Endothelial cell of umbilical vein (primary cell): ENCODE measurements at regions not wholly inside any gene's neighbourhood (a gene's known extent, or its start where the extent isn't known, plus 50 kb on each side); places are given as distances from the start of the nearest gene placed in this dataset.

Experiments
- BruUV-seq: library from RNA; stranded (reverse); fragments of 400-500 nt; replicated peaks from 2 replicates; lab custom pipeline; 2021; lab: Mats Ljungman, UMichigan
- CTCF ChIA-PET: fragments of 300-600, 350-600 bp; sonication (Branson Sonifier 250); formaldehyde crosslinking; loops from one replicate; lab custom pipeline; 2021; ENCODE audit warnings: antibody characterized with exemption, inconsistent platforms; lab: Charles Lee
- POLR2A ChIA-PET: fragments of 300-600, 350-600 bp; sonication (Branson Sonifier 250); formaldehyde crosslinking; loops from one replicate; lab custom pipeline; 2021; ENCODE audit warnings: antibody characterized with exemption, inconsistent platforms; lab: Charles Lee
- DNase-seq: peaks from one replicate; pipeline ENCODE4 v3.0.0-alpha.2; 2011; ENCODE audit warnings: low read depth, low spot score
- FAIRE-seq: peaks from 2 replicates; lab custom pipeline; 2011; peaks lifted over from hg19 to GRCh38; lab: Jason Lieb, UNC
- H2AFZ ChIP-seq: 2 replicates; pipeline ENCODE4 v1.6.0; 2012; ENCODE audit warnings: low read depth, low read length, control low read depth, inconsistent platforms
- H3K27ac ChIP-seq: 2 replicates; pipeline ENCODE4 v1.5.1; 2011; ENCODE audit warnings: low read depth, mild to moderate bottlenecking, control low read depth, low read length, moderate library complexity; ENCODE audit not compliant: insufficient read depth
- H3K27me3 ChIP-seq, 2 experiments: 2 replicates each; pipeline versions ENCODE4 v1.6.0 to v1.6.1; 2011; ENCODE audit warnings: low read length in 2 of 2, mixed read lengths in 1 of 2; ENCODE audit not compliant: control insufficient read depth in 2 of 2, insufficient read depth in 2 of 2
- H3K36me3 ChIP-seq, 2 experiments: 2 replicates in 1 of 2; 3 replicates in 1 of 2; pipeline ENCODE4 v1.5.1; 2011; ENCODE audit warnings: low read length in 2 of 2, mild to moderate bottlenecking in 1 of 2, moderate library complexity in 1 of 2; ENCODE audit not compliant: control insufficient read depth in 2 of 2, insufficient read depth in 2 of 2; ENCODE audit errors: extremely low read depth in 1 of 2
- H3K4me1 ChIP-seq: 3 replicates; pipeline ENCODE4 v1.5.1; 2011; ENCODE audit warnings: mild to moderate bottlenecking, low read length; ENCODE audit not compliant: control insufficient read depth, insufficient read depth; ENCODE audit errors: extremely low read depth
- H3K4me2 ChIP-seq: 2 replicates; pipeline ENCODE4 v1.6.1; 2011; ENCODE audit warnings: low read length, control low read depth, mixed read lengths; ENCODE audit not compliant: insufficient read depth
- H3K4me3 ChIP-seq, 3 experiments: fragments of 200-600 bp in 1 of 3; sonication (generic), shearing (Covaris generic) in 1 of 3; replicated peaks in 1 of 3; 2 replicates each; pipeline ENCODE4 v1.5.1; 2011 to 2016; ENCODE audit warnings: control low read depth in 3 of 3, low read length in 3 of 3, mild to moderate bottlenecking in 2 of 3, inconsistent platforms in 1 of 3, low read depth in 1 of 3, moderate library complexity in 1 of 3; ENCODE audit not compliant: insufficient read depth in 1 of 3
- H3K79me2 ChIP-seq: 2 replicates; pipeline ENCODE4 v1.6.0; 2012; ENCODE audit warnings: low read length, inconsistent platforms; ENCODE audit not compliant: control insufficient read depth, insufficient read depth
- H3K9ac ChIP-seq: replicated peaks from 2 replicates; pipeline ENCODE3; 2011; ENCODE audit warnings: low read length, control low read depth; ENCODE audit not compliant: insufficient read depth; ENCODE audit errors: extremely low read depth
- H3K9me1 ChIP-seq: replicated peaks from 3 replicates; pipeline ENCODE4 v1.6.0; 2011; ENCODE audit warnings: mild to moderate bottlenecking, low read length; ENCODE audit not compliant: control insufficient read depth, insufficient read depth; ENCODE audit errors: extremely low read depth
- H3K9me3 ChIP-seq: replicated peaks from 2 replicates; pipeline ENCODE4 v1.5.1; 2012; ENCODE audit warnings: low read length, inconsistent platforms; ENCODE audit not compliant: control insufficient read depth, insufficient read depth
- H4K20me1 ChIP-seq: replicated peaks from 2 replicates; pipeline ENCODE3; 2011; ENCODE audit warnings: mild to moderate bottlenecking, low read length; ENCODE audit not compliant: control insufficient read depth, insufficient read depth; ENCODE audit errors: extremely low read depth
- EZH2 ChIP-seq: IDR thresholded peaks from 2 replicates; pipeline ENCODE4 v1.6.1; 2012; ENCODE audit warnings: borderline replicate concordance, low read depth, mild to moderate bottlenecking, moderate library complexity, low read length, inconsistent platforms; ENCODE audit not compliant: severe bottlenecking
- JUN ChIP-seq: IDR thresholded peaks from 2 replicates; pipeline ENCODE4 v1.6.1; 2011; ENCODE audit warnings: borderline replicate concordance, low read depth; ENCODE audit not compliant: insufficient read length, insufficient read depth
- MAX ChIP-seq: IDR thresholded peaks from 2 replicates; pipeline ENCODE4 v1.6.1; 2011; ENCODE audit not compliant: insufficient read depth, insufficient read length
- MYC ChIP-seq: IDR thresholded peaks from one replicate; pipeline ENCODE4 v1.6.1; 2011; ENCODE audit warnings: mild to moderate bottlenecking, low read depth, low read length
- POLR2A ChIP-seq: IDR thresholded peaks from 2 replicates; pipeline ENCODE4 v1.6.1; 2012; ENCODE audit warnings: low read depth, mild to moderate bottlenecking, control low read depth, low read length
- dilution Hi-C: fragments of 300-500 bp; cut with MboI; formaldehyde crosslinking; loops from one replicate; pipeline ENCODE4 v1.15.0; 2019; ENCODE audit warnings: low sequenced_read_pairs; ENCODE audit not compliant: extremely low pct_ligation_motif_present
- intact Hi-C: fragments of 100-400 bp; cut with micrococcal nuclease; formaldehyde crosslinking; loops from one replicate; pipeline ENCODE4 v1.10.0; 2022
- TF ChIP-seq, protein P1 (sequence below), 2 donors: IDR thresholded peaks; 1 replicate in 1 of 2; 2 replicates in 1 of 2; pipeline ENCODE4 v1.5.1; 2011; ENCODE audit warnings: low read length in 2 of 2, mild to moderate bottlenecking in 2 of 2, moderate library complexity in 2 of 2, control low read depth in 1 of 2, inconsistent platforms in 1 of 2, low read depth in 1 of 2; ENCODE audit not compliant: insufficient read depth in 1 of 2; ENCODE audit errors: extremely low read depth in 1 of 2

- no peak for TF ChIP-seq MYC
- no peak for TF ChIP-seq MAX
- no peak for TF ChIP-seq POLR2A
- no peak for TF ChIP-seq JUN
- TF ChIP-seq, protein P1, sequence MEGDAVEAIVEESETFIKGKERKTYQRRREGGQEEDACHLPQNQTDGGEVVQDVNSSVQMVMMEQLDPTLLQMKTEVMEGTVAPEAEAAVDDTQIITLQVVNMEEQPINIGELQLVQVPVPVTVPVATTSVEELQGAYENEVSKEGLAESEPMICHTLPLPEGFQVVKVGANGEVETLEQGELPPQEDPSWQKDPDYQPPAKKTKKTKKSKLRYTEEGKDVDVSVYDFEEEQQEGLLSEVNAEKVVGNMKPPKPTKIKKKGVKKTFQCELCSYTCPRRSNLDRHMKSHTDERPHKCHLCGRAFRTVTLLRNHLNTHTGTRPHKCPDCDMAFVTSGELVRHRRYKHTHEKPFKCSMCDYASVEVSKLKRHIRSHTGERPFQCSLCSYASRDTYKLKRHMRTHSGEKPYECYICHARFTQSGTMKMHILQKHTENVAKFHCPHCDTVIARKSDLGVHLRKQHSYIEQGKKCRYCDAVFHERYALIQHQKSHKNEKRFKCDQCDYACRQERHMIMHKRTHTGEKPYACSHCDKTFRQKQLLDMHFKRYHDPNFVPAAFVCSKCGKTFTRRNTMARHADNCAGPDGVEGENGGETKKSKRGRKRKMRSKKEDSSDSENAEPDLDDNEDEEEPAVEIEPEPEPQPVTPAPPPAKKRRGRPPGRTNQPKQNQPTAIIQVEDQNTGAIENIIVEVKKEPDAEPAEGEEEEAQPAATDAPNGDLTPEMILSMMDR (IDR thresholded peaks at IDR 0.05; ENCODE audit: extremely low read depth in 1 of 2, insufficient read depth in 1 of 2, low read depth in 1 of 2, low read length in 2 of 2), result peak; percentile 86
- TF ChIP-seq EZH2, result no peak
- peak; percentile 86 for FAIRE-seq
- H3K9ac ChIP-seq, result no peak overlapping the region
- peaks cover 3 to 13% of the 10 kb centered on the region in 2 experiments for H3K27me3 ChIP-seq
- no peak overlapping the region for H3K4me2 ChIP-seq
- no peaks in the 10 kb centered on the region for H4K20me1 ChIP-seq
- intact Hi-C loops (loop anchor here (1.0 to 5.0 kb wide), 6 partner anchors 85 to 804 kb away; no protein-coding TSS in a partner anchor), dilution Hi-C loops (no loop called here)
- no peak overlapping the region for H3K4me3 ChIP-seq
- CTCF ChIA-PET, result interaction anchor here (0.6 to 2.1 kb wide), 24 partner anchors 10 to 824 kb away, joined by 3 to 48 read pairs (median 5); no protein-coding TSS in a partner anchor
- no peak overlapping the region for H3K27ac ChIP-seq
- no peaks in the 10 kb centered on the region for H3K36me3 ChIP-seq
- peak; percentile 48 for DNase-seq
- no peak overlapping the region for H2AFZ ChIP-seq
- H3K9me1 ChIP-seq, result no peaks in the 10 kb centered on the region
- no peaks in the 10 kb centered on the region for H3K9me3 ChIP-seq
- no TSS peak for BruUV-seq
- POLR2A ChIA-PET, result no interaction called here
- no peaks in the 10 kb centered on the region for H3K4me1 ChIP-seq
- no peaks in the 10 kb centered on the region for H3K79me2 ChIP-seq
Measured at GRCh38 chr12:13362260-13362841, 165.8 kb downstream of the EMP1 start.
